ENCODE measurements at regions not wholly inside any gene's neighbourhood (a gene's known extent, or its start where the extent isn't known, plus 50 kb on each side); places are given as distances from the start of the nearest gene placed in this dataset.

GRCh38 chr4:115219315-115219860, 106.0 kb upstream of the NDST4 start:
- TF ChIP-seq POLR2A (IDR thresholded peaks at IDR 0.05) (no peak), CTCF (IDR thresholded peaks at IDR 0.05) (no peak)

All from heart left ventricle (tissue), 13 donors.